NCI-H1092 (cell line): ENCODE measurements at regions not wholly inside any gene's neighbourhood (a gene's known extent, or its start where the extent isn't known, plus 50 kb on each side); places are given as distances from the start of the nearest gene placed in this dataset.
"Not testable (repeated sequence)": the region's sequence is repeated elsewhere in the genome, so short reads cannot be mapped to it uniquely, and the experiment has no call there.

Experiments
- DNase-seq: peaks from one replicate; lab custom pipeline; 2025; lab: John Stamatoyannopoulos, UW

GRCh38 chr14:58730792-58731464 lies 93.2 kb downstream of the DACT1 start:
- DNase-seq: no peak

GRCh38 chr14:58731465-58732293 lies 93.9 kb downstream of the DACT1 start:
- no peak for DNase-seq

GRCh38 chr14:58732387-58732786 lies 94.6 kb downstream of the DACT1 start:
- no peak for DNase-seq

- DNase-seq: no peak
Observed at GRCh38 chr14:58733451-58734208, 95.9 kb downstream of the DACT1 start.

GRCh38 chr14:58735596-58735995 lies 97.8 kb downstream of the DACT1 start:
- DNase-seq: no peak

GRCh38 chr14:58736606-58737005 lies 98.8 kb downstream of the DACT1 start:
- DNase-seq: no peak

GRCh38 chr14:58737511-58737910 lies 99.7 kb downstream of the DACT1 start:
- no peak for DNase-seq

- DNase-seq: no peak
Observed at GRCh38 chr14:58738189-58738836, 100.6 kb downstream of the DACT1 start.

- DNase-seq: no peak
Observed at GRCh38 chr14:58738876-58739275, 101.1 kb downstream of the DACT1 start.

- no peak for DNase-seq
Observed at GRCh38 chr14:58739674-58740073, 101.9 kb downstream of the DACT1 start.

- no peak for DNase-seq
Observed at GRCh38 chr14:58740379-58740935, 102.7 kb downstream of the DACT1 start.

GRCh38 chr14:58744801-58745394 lies 107.1 kb downstream of the DACT1 start:
- DNase-seq: no peak

- no peak for DNase-seq
Observed at GRCh38 chr14:58746261-58746660, 108.5 kb downstream of the DACT1 start.

GRCh38 chr14:58746701-58747100 lies 108.9 kb downstream of the DACT1 start:
- no peak for DNase-seq

- no peak for DNase-seq
Observed at GRCh38 chr14:58747181-58747580, 109.4 kb downstream of the DACT1 start.

GRCh38 chr14:58748251-58748650 lies 110.5 kb downstream of the DACT1 start:
- not testable (repeated sequence) for DNase-seq

- DNase-seq: no peak
Observed at GRCh38 chr14:58749066-58749669, 111.4 kb downstream of the DACT1 start.

GRCh38 chr14:58750321-58751269 lies 112.8 kb downstream of the DACT1 start:
- no peak for DNase-seq

- DNase-seq: no peak
Observed at GRCh38 chr14:58751788-58752187, 114.0 kb downstream of the DACT1 start.

- no peak for DNase-seq
Observed at GRCh38 chr14:58752289-58752688, 114.5 kb downstream of the DACT1 start.
